ENCODE measurements at regions not wholly inside any gene's neighbourhood (a gene's known extent, or its start where the extent isn't known, plus 50 kb on each side); places are given as distances from the start of the nearest gene placed in this dataset.

DNA sequence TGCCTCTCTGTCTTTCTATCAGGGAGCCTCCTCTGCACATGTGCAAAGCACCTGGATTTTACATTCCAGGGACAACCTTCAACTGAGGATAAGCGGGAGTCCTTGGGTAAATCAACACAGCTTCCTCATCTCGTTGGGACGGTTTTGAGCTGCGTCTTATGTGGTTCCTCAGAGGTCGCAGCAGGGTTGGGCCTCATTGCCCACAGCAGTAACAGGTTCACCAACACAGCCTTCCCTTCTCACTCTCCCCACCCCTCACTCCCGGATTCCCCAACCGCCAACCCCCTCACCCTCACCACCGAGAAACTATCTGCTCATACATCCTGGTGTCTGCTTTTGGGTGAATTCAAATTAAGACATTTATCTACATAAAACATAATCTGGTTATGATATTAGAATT is 155.8 kb upstream of the GGTLC1 start:
- Histone ChIP-seq H3K36me3 (replicated peaks) (no peaks in the 10 kb centered on the region), H3K27ac (no peak overlapping the region), H3K27me3 (replicated peaks) (no peaks in the 10 kb centered on the region), H3K4me3 (ENCODE audit: low read depth, low read length) (no peak overlapping the region)
- TF ChIP-seq, protein P1, sequence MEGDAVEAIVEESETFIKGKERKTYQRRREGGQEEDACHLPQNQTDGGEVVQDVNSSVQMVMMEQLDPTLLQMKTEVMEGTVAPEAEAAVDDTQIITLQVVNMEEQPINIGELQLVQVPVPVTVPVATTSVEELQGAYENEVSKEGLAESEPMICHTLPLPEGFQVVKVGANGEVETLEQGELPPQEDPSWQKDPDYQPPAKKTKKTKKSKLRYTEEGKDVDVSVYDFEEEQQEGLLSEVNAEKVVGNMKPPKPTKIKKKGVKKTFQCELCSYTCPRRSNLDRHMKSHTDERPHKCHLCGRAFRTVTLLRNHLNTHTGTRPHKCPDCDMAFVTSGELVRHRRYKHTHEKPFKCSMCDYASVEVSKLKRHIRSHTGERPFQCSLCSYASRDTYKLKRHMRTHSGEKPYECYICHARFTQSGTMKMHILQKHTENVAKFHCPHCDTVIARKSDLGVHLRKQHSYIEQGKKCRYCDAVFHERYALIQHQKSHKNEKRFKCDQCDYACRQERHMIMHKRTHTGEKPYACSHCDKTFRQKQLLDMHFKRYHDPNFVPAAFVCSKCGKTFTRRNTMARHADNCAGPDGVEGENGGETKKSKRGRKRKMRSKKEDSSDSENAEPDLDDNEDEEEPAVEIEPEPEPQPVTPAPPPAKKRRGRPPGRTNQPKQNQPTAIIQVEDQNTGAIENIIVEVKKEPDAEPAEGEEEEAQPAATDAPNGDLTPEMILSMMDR (IDR thresholded peaks at IDR 0.05; ENCODE audit: low read depth, low read length, missing control alignments): no peak
- no peak for DNase-seq
- in situ Hi-C loops (cut with HindIII; ENCODE audit: low pct_ligation_motif_present, low sequenced_read_pairs): no loop called here

DNA sequence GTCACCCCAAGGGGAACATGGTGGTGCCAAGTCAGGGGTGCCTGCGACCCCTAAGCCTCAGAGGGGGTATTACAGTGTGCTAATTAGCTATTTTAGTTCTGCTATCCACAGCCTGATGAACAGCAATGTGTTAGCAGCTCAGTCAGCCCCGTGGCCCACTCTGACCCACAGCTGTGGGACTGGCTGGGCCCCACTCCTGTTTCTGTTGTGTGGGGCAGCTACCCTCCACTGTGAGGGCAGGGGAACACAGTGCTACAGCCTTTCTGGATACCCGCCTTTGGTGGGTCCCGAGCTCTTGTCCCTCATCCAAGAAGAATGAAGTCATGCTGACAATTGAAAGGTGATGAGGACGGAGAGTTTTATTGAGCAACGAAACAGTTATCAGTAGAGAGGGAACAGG is 152.5 kb upstream of the GGTLC1 start:
- H3K36me3 ChIP-seq (replicated peaks): no peaks in the 10 kb centered on the region
- in situ Hi-C loops (cut with HindIII; ENCODE audit: low pct_ligation_motif_present, low sequenced_read_pairs): no loop called here
- DNase-seq: no peak
- H3K27ac ChIP-seq: no peak overlapping the region
- TF ChIP-seq, protein P1 (IDR thresholded peaks at IDR 0.05; ENCODE audit: low read depth, low read length, missing control alignments): no peak
- no peak overlapping the region for H3K4me3 ChIP-seq (ENCODE audit: low read depth, low read length)
- no peaks in the 10 kb centered on the region for H3K27me3 ChIP-seq (replicated peaks)

GRCh38 chr20:24139846-24140245 is 151.3 kb upstream of the GGTLC1 start:
- H3K27me3 ChIP-seq (replicated peaks): no peaks in the 10 kb centered on the region
- DNase-seq: no peak
- H3K27ac ChIP-seq: no peak overlapping the region
- no peaks in the 10 kb centered on the region for H3K36me3 ChIP-seq (replicated peaks)
- in situ Hi-C loops (cut with HindIII; ENCODE audit: low pct_ligation_motif_present, low sequenced_read_pairs): no loop called here
- TF ChIP-seq, protein P1 (IDR thresholded peaks at IDR 0.05; ENCODE audit: low read depth, low read length, missing control alignments): no peak
- no peak overlapping the region for H3K4me3 ChIP-seq (ENCODE audit: low read depth, low read length)

DNA sequence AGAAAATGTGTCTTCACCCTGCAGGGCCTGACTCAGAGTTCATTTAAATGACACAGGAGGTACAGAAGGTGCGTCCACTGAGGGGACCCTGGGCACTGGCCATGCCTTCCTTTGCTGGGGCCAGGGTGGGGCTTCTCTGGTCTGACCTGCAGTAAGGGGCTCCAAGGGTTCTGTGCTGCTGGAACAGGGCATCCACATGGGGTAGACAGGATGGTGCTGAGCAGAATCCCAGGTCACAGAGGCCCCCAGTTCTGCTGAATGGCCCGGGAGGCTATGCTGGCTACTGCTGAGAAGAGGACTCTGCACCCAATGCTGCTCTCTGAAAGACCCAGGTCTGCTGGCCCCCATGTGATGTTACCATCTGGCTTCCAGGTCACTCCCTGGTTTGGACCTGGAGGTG is 150.4 kb upstream of the GGTLC1 start:
- DNase-seq: no peak
- in situ Hi-C loops (cut with HindIII; ENCODE audit: low pct_ligation_motif_present, low sequenced_read_pairs): no loop called here
- no peak overlapping the region for H3K4me3 ChIP-seq (ENCODE audit: low read depth, low read length)

GRCh38 chr20:24138196-24138857 is 149.7 kb upstream of the GGTLC1 start:
- Histone ChIP-seq H3K36me3 (replicated peaks) (no peaks in the 10 kb centered on the region), H3K4me3 (ENCODE audit: low read depth, low read length) (no peak overlapping the region), H3K27me3 (replicated peaks) (no peaks in the 10 kb centered on the region), H3K27ac (no peak overlapping the region)
- in situ Hi-C loops (cut with HindIII; ENCODE audit: low pct_ligation_motif_present, low sequenced_read_pairs): no loop called here
- TF ChIP-seq, protein P1 (IDR thresholded peaks at IDR 0.05; ENCODE audit: low read depth, low read length, missing control alignments): no peak
- no peak for DNase-seq

More for the DNA sequence above, 150.4 kb upstream of the GGTLC1 start:
- TF ChIP-seq, protein P1 (IDR thresholded peaks at IDR 0.05; ENCODE audit: low read depth, low read length, missing control alignments): no peak
- Histone ChIP-seq H3K27me3 (replicated peaks) (no peaks in the 10 kb centered on the region), H3K36me3 (replicated peaks) (no peaks in the 10 kb centered on the region), H3K27ac (no peak overlapping the region)

Data from brain microvascular endothelial cell (primary cell).